ENCODE measurements at regions not wholly inside any gene's neighbourhood (a gene's known extent, or its start where the extent isn't known, plus 50 kb on each side); places are given as distances from the start of the nearest gene placed in this dataset.
"Not testable (repeated sequence)": the region's sequence is repeated elsewhere in the genome, so short reads cannot be mapped to it uniquely, and the experiment has no call there.

DNA sequence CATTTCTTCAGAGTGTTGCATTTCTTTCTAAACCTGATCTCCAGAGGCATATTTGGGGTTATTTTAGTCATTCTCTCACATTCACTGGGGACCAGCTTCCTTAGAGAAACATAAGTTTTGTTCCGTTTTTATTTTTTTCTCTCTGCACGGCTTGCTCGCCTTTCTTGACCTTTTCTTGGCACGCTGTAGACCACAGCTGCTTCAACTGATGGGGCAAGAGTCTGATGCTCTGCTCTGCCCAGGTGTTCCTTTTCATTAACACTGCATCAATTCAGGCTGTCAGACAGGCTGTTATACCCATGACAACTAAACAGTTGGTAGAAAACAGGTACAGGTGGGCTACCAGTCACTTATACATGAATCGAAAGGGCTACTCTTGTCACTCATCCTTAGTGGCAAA is 682.2 kb upstream of the DIAPH2 start:
- no peak for DNase-seq

DNA sequence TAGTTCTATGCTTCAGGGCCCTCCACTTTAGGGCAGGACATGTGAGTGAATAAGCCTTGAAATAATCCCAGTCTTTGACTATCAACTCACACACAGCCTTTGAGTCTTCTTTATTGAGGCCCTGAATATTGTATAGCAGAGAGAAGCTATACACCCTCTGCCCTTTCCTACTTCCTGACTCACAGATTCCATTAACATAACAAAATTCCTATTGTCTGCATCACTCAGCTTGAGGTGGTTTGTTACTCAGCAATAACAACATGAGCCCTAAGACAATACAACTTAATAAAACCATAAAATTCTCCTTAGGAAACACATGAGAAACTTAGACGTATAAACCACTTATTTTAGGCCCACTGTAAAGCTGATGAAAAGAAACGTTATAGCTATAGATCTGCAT is 680.3 kb upstream of the DIAPH2 start:
- DNase-seq, result no peak

DNA sequence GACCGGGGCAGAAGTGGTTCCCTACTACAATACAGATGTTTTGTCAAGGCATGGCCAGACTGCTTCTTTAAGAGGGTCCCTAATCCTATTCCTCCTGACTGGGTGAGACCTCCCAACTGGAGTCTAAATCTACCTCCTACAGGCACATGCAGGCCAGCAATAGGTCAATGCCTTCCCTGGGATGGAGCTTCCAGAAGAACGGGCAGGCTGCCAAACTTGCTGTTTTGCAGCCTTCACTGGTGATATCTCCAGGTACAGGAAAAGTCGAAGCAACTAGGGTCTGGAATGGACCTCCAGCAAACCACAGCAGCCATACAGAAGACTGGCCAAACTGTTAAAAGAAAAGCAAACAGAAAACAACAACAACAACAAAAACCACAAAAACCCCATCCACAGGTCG is 678.4 kb upstream of the DIAPH2 start:
- DNase-seq, result no peak

DNA sequence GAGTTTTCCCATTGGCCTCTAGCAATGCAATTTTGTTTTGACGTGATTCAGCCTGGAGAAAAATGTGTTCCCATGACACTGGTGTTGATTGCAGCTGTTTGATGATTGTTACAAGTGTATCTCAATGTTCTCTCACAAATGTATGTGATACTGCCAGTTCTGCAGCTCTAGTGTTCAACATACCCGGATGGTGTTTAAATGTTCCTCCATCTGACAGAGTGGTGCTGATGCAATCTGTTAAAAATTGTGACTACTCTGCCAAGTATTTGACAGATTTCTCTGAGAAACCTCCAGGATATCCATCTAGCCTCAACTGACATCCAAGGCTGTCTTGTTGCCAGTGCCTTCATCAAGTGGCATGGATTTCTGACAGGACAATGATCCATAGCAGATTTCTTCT is 657.2 kb upstream of the DIAPH2 start:
- no peak for DNase-seq

DNA sequence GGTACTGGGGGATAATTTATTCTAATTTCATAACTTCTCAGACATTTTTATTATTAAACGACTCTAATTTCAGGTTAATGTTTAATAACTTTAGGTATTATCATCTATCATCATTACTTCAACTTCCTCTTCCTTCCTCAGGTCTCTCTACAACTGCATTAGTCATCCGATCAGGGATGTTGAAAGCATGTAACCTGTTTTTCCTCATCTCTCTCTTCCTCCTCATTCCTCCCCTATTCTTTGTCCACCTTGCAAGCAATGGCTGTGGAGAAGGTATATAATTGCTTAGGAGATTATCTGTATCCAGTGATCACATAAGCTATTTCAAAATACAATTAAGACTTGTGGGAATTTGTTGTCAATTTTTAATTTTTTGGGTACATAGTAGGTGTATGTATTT is 632.6 kb upstream of the DIAPH2 start:
- peak; percentile 19 for DNase-seq

DNA sequence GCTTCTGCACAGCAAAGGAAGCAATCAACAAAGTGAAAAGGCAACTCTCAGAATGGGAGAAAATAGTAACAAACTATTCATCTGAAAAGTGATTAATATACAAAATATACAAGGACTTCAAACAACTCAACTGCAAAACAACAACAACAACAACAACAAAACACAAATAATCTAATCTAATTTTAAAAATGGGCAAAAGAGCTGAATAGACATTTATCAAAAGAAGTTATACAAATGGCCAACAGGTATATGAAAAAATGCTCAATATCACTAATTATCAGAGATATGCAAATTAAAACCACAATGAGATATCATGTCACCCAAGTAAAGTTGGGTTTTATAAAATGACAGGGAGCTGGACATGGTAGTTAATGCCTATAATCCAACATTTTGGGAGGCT is 602.8 kb upstream of the DIAPH2 start:
- DNase-seq, result no peak

DNA sequence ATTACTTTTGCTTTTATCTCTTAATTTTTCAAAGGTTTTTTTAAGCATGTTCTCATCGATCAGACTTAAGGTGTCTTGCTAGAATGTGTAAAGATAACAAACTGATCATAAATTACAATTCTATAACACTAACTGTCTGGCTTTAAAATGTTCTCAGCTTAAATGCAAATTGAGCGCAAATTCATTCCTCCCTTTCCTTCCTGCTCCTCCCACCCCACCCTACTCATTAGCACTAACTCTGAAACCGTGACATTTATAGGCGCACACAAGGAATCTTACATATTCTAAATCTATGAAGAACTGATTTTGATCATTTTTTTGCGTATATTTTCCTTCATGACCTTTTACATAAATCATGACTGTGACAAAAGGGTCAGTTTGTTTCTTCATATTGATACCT is 590.0 kb upstream of the DIAPH2 start:
- no peak for DNase-seq

DNA sequence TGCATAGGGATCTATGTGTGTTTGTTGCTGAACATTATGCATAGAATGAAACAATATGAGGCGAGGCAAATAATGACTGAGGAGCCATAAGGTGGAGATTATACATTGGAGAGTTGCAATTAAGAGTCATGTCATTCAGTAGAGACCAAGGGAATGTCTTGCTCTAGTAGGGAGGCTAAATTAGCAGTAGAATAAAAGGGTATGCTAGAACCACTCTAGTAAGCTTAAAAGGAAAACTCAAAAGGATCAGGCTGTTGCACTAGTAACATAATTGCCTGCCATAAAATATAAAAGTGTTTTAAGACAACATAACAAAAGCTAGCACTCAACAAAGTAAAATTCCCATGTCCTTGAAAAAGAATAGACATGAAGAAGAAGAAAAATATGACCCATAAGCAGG is 586.2 kb upstream of the DIAPH2 start:
- DNase-seq, result no peak

DNA sequence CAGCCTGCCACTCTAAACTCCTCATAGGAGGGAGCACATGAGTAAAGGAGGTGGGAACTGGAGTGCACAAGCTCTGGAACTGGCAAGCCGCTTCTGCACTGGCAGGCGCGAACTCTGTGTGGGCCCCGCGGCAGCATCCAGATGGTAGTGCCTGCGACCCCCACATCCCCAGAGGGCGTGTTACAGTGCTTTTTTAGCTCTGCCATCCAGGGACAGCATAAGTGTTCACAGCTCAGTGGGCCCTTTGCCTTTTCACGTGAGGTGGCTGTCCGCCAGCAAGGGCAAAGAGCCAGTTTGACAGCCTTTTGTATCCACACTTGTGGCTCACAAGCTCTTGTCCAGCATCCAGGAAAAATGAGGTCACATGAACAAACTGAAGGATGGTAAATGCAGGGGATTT is 581.6 kb upstream of the DIAPH2 start:
- no peak for DNase-seq

DNA sequence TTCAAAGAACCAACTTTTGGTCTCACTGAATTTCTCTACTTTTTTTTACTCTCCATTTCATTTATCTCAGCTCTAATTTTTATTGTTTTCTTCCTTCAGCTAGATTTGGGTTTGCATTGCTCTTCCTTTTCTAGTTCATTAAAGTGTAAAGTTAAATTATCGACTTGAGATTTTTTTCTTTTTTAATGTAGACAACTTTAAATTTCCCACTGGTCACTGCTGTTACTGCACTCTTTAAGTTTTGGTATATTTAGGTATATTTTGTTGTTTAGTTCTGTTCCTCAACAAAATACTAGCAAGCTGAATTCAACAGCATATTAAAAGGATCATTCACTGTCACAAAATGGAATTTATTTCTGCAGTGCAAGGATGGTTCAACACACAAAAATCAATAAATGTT is 572.0 kb upstream of the DIAPH2 start:
- DNase-seq, result no peak

DNA sequence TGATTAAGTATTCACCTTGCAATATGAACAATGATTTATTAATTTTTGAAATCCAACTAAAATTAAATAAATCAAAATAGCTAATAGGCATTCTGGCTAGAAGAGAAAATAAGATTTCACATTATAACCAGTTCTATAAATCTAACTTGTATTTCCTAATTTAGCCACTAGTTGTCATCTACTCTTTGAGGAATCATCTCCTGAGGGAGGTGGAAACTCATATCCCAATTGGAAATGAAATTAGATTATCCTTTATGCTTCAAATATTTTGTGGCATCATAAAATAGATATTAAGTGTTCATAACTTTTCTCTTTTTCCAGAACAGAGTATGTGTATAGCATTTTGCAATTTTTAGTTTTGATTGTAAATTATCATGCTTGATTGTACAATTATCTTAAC is 558.5 kb upstream of the DIAPH2 start:
- DNase-seq, result peak; percentile 35

DNA sequence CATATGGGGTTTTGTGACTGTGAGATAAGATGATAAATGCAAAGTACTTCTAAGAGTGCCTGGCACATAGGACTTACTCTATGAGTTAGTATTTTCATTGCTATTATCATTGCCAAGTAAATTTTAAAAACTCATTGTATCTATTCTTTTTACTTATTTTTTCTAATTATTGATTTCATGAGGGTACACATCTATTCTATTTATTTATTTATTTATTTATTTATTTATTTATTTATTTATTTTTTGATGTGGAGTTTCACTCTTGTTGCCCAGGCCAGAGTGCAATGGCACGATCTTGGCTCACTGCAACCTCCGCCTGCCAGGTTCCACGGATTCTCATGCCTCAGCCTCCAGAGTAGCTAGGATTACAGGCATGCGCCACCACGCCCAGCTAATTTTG is 556.6 kb upstream of the DIAPH2 start:
- DNase-seq, result not testable (repeated sequence)

DNA sequence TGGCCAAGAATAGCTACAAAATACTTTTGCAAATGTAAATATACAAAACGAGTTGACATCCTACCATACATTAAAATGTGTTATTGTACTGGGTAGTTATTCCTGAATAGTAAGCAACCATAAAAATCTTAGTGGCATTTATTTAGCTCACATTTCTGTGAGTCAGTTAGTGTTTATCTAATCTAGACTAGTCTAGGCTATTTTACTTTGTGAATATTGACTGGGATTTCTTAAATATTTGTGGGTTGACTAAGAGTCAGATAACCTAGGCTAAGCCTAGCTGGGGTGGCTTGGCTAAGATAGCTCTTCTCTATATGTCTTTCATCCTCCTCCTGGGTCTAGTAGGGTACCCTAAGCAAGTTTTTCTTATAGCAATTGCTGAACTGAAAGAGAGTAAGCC is 543.8 kb upstream of the DIAPH2 start:
- DNase-seq, result no peak

DNA sequence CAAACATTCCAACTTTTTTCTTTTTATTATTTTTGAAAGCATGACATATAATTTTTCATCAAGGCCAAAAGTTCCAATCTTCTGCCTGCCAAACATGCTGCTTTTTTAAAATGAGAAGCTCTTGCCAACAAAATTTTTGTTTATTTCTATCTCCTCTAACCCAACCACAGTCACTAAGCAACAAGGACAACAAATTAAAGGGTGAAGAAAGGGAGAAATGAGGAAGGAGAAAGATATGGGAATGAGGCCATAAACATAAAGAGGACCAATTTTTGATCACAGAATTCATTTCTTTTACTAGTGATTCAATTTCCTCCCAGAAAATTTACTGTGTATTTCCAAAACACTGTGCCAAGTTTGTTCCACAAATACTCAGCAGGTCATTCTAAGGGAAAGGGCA is 537.0 kb upstream of the DIAPH2 start:
- no peak for DNase-seq

DNA sequence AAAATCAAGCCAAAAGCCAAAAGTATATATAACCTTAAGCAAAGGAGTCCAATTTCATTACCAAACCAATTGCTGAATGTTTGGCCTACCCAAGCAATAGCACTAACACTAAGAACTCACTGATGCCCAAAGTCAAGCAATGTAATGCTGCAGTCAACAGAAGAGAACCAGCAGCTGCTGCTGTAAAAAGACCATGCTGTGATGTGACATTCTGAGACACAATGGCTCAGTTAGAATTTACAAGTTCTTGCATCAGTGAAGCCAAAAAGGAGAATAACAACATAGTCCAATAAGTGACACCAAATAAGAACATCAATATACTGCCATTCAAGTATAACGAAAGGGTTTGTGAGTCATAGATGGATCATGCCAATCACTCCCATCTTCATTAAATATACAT is 514.0 kb upstream of the DIAPH2 start:
- no peak for DNase-seq

DNA sequence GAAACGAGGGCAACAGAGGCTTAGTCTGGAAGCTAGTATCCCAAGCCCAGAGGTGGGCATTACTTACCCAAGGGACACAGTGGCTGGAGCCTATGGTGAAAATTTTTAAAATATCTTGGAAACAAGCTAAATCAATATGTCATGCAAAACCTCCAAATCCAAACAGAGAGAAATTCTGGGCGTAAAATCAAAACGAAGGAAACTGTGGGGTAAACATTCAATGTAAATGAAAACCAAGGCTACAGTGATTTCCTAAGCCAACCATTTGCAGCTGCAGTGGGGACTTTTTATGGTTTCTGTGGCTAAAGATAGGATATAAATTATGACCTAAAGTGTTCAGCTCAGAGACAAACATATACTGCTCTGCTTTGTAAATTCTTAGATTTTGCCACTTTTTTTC is 507.7 kb upstream of the DIAPH2 start:
- no peak for DNase-seq

DNA sequence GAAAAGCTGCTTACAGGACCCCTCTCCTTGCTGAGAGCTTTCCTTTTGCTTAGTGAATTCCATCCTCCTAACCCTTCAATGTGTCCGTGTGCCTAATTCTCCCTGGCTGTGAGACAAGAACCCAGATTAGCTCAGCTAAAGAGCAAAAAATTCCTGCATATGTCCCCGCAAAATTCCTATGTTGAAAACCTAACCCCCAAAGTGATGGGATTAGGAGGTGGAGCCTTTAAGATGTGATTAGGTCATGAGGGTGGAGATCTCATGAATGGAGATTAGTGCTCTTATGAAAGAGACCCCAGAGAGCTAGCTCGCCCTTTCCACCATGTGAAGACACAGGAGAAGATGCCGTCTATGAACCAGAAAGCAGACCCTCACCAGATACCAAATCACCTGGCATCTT is 503.0 kb upstream of the DIAPH2 start:
- no peak for DNase-seq

DNA sequence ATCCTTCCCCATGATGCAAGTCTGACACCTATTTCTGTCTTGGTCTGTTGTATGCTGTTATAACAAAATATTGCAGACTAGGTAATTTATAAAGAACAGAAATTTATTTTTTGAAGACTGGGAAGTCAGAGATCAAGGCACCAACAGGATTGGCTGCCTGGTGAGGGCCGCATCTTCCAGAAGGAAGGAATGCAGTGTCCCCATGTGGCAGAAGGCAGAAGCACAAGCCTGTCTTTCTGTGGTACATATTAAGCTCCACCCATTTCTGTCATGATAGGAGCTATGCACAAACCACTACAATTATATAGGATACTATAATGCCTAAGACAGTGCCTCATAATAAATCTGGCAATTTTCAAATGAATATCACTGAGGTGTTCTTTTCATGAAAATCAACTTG is 502.3 kb upstream of the DIAPH2 start:
- DNase-seq, result peak; percentile 78

DNA sequence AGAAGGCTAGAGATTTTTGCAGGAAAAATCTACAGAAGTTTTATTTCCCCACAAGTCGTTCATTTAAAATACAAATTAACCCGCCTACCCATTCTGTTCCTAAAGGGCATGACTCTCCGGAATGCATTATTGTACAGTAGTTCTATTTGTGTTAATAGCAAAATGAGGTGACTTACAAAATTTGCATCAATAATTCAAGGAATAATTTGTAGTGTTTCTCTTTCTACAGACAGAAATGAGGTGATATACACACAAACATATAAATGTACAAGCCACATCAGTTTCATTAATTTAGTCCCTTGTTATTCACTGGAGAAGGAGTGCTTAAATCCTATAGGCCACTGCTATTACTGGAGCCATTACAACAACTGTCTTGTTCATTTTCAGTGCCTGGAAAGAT is 501.3 kb upstream of the DIAPH2 start:
- DNase-seq, result no peak

DNA sequence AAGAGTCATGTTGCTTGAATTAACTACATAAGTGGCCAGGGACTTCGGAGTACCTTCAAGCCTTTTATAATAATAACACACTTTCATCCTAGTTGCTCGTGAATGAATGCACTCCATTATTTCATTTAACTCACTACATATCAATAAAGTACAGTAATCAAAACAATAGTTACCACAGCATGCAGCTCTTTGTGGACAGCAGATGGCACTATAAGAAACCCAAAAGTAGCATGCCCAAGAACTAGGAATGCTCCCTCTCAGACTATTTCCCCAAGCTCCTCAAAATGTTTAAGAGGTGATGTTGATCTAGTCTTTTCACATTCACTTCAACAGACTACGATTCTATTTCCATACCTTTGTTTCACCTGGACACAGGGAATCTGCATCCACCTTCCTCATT is 500.8 kb upstream of the DIAPH2 start:
- DNase-seq, result peak; percentile 52

DNA sequence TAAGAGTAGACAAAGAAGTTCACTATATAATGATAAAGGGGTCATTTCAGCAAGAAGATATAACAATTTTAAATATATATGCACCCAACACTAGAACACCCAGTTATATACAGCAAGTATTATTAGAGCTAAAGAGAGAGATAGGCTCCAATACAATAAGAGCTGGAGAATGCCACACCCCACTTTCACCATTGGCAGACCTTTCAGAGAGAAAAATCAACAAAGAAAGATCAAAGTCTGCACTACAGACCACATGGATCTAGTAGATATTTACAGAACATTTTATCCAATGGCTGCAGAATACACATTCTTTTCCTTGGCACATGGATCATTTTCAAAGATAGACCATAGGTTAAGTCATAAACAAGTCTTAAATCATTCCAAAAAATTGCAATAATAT is 479.7 kb upstream of the DIAPH2 start:
- DNase-seq, result peak; percentile 69

DNA sequence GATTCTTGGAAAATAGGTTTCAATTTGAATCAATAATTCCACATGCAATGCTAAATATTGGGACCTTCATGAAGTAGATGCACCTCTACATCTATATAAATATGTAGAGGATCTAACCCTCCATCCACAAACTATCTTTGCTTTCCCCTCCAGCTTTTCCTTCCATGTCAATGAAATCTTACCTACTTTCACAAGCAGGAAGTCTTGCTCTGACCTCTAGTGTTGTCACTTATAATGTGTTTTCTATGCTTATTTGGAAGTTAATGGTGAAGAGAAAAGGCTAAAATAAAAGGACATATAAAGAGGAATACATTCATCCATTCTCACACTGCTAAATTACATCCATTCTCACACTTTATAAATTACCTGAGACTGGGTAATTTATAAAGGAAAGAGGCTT is 472.7 kb upstream of the DIAPH2 start:
- peak; percentile 25 for DNase-seq

DNA sequence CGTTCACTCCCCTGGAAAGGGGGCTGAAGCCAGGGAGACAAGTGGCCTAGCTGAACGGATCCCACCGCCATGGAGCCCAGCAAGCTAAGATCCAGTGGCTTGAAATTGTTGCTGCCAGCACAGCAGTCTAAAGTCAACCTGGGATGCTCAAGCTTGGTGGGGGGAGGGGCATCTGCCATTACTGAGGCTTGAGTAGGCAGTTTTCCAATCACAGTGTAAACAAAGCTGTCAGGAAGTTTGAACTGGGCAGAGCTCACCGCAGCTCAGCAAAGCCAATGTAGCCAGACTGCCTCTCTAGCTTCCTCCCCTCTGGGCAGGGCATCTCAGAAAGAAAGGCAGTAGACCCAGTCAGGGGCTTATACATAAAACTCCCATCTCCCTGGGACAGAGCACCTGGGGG is 470.0 kb upstream of the DIAPH2 start:
- peak; percentile 64 for DNase-seq

DNA sequence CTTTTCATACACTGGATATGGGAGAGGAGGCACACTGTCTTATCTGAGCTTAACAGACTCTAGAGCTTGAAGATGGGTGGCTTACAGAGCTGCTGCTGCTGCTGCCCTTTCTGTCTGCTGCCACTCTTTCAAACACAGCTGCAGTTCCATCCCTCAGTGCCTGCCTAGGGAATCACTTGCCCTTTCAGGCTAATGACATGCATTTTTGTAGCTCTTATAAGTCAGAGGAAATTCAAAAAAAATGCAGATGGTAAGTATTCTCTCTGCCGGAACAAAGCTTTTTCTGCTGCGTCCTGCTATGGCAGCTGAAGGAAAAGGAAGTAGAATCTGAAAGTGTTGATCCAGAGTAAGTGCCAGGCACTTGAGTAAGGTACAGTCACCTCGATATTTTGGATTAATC is 460.4 kb upstream of the DIAPH2 start:
- peak; percentile 68 for DNase-seq

DNA sequence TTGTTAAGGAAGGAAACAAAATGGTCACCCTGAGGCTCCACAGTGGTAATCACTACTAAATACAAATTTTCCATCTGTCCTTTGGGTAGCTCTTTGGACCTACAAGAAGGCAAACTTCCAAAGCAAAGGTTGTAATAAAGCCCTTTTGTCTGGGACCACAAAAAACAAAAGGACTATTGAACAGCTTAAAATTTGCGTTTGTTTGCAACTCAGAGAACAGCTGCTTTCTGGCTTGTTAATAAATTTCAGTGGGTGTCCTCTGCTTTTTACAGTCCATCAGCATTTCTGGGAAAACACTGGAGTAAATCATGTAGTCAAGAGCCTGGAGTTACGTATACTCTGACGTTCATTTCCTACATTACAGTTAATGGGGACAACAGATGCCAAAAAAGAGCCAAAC is 439.7 kb upstream of the DIAPH2 start:
- no peak for DNase-seq

DNA sequence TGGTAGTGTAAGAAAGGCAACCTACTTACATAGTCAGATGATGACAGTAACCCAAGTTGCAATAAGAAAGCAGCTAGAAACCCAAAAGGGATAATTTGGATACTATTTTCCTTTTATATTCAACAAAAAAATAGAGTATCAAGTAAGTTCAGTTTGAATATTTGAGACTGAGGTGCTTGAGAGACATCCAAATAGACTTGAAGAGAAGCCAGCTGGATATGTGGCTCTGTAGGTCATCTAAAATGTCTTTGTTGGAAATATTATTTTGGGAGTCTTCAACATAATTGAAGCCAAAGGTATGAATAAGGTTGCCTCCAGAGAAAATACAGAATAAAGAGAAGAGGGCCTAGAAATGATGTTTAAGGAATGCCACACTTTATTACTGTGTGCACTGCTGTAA is 438.2 kb upstream of the DIAPH2 start:
- no peak for DNase-seq
